Esophagus muscularis mucosa (tissue), 4 donors: ENCODE measurements at regions not wholly inside any gene's neighbourhood (a gene's known extent, or its start where the extent isn't known, plus 50 kb on each side); places are given as distances from the start of the nearest gene placed in this dataset.

Experiments used
- DNase-seq: peaks from one replicate; pipeline ENCODE4 v3.0.0-alpha.2; 2017; ENCODE audit errors: extremely low spot score
- H3K27ac ChIP-seq, 4 donors: fragments of 200-600 bp; sonication (generic); replicated peaks in 1 of 4; 1 replicate in 3 of 4; 2 replicates in 1 of 4; pipeline ENCODE4 v1.5.1; 2016 to 2019; ENCODE audit warnings: mild to moderate bottlenecking in 1 of 4
- H3K27me3 ChIP-seq, 4 donors: fragments of 200-600 bp; sonication (generic); one replicate each; pipeline versions ENCODE4 v1.5.1 to v1.6.0; 2016 to 2019
- H3K36me3 ChIP-seq, 4 donors: fragments of 200-600 bp; sonication (generic); one replicate each; pipeline ENCODE4 v1.5.1; 2016 to 2019
- H3K4me1 ChIP-seq, 4 donors: fragments of 200-600 bp; sonication (generic); one replicate each; pipeline ENCODE4 v1.5.1; 2016 to 2019
- H3K4me3 ChIP-seq, 4 donors: fragments of 200-600 bp; sonication (generic); 1 replicate in 2 of 4; 2 replicates in 2 of 4; pipeline ENCODE4 v1.5.1; 2016 to 2019; ENCODE audit warnings: mild to moderate bottlenecking in 4 of 4, moderate library complexity in 1 of 4
- H3K9me3 ChIP-seq, 4 donors: fragments of 200-600 bp; sonication (generic); 1 replicate in 3 of 4; 2 replicates in 1 of 4; pipeline ENCODE4 v1.5.1; 2016 to 2019
- CTCF ChIP-seq, 3 experiments: fragments of 200-600 bp in 2 of 3; fragments of 450-650 bp in 1 of 3; sonication (generic) in 2 of 3; IDR thresholded peaks; one replicate each; pipeline ENCODE4 v1.5.1; 2017 to 2019; ENCODE audit warnings: antibody characterized with exemption in 3 of 3, mild to moderate bottlenecking in 2 of 3, moderate library complexity in 1 of 3
- EP300 ChIP-seq: sonication (generic); formaldehyde crosslinking; IDR thresholded peaks from one replicate; pipeline ENCODE4 v1.6.1; 2017; ENCODE audit warnings: antibody characterized with exemption
- POLR2A ChIP-seq: fragments of 450-650 bp; IDR thresholded peaks from one replicate; pipeline ENCODE4 v1.6.1; 2017; ENCODE audit warnings: antibody characterized with exemption, moderate library complexity, mild to moderate bottlenecking, low read depth
- POLR2AphosphoS5 ChIP-seq, 2 donors: sonication (generic); formaldehyde crosslinking; IDR thresholded peaks; one replicate each; pipeline ENCODE4 v1.6.1; 2017; ENCODE audit warnings: antibody characterized with exemption in 2 of 2
- WGBS: methylation state at CpG from one replicate; pipeline ENCODE4 v1.1.5; 2018; 5-methylcytosine and 5-hydroxymethylcytosine counted together
- intact Hi-C: fragments of 100-400 bp; cut with DNase I; formaldehyde crosslinking; loops from one replicate; pipeline ENCODE4 v1.15.1; 2023

- H3K27me3 ChIP-seq: no peaks in the 10 kb centered on the region
- peaks cover 0 to 15% (median 11%) of the 10 kb centered on the region in 4 donors for H3K9me3 ChIP-seq
- TF ChIP-seq POLR2A (no peak), CTCF (IDR thresholded peaks at IDR 0.05) (no peak), EP300 (no peak), POLR2AphosphoS5 (IDR thresholded peaks at IDR 0.05) (no peak)
- H3K36me3 ChIP-seq: no peaks in the 10 kb centered on the region
- DNase-seq: no peak
- 85% methylated on average over 7 of the region's 7 CpGs for WGBS
- no peak overlapping the region for H3K27ac ChIP-seq
- intact Hi-C loops: no loop called here
- H3K4me1 ChIP-seq: no peaks in the 10 kb centered on the region
- H3K4me3 ChIP-seq: no peak overlapping the region
Measured at GRCh38 chr4:11496351-11496829, 67.7 kb upstream of the HS3ST1 start.

- TF ChIP-seq EP300 (no peak), POLR2A (no peak), CTCF (IDR thresholded peaks at IDR 0.05) (no peak), POLR2AphosphoS5 (IDR thresholded peaks at IDR 0.05) (no peak)
- Histone ChIP-seq H3K27ac (no peak overlapping the region), H3K9me3 (peaks cover 0 to 15% (median 11%) of the 10 kb centered on the region in 4 donors), H3K27me3 (no peaks in the 10 kb centered on the region), H3K36me3 (no peaks in the 10 kb centered on the region), H3K4me3 (no peak overlapping the region), H3K4me1 (no peaks in the 10 kb centered on the region)
- 76% methylated on average over 2 of the region's 2 CpGs for WGBS
- intact Hi-C loops: no loop called here
- no peak for DNase-seq
Measured at GRCh38 chr4:11495818-11496217, 67.1 kb upstream of the HS3ST1 start.

GRCh38 chr4:11495291-11495690 lies 66.6 kb upstream of the HS3ST1 start:
- no peaks in the 10 kb centered on the region for H3K36me3 ChIP-seq
- H3K9me3 ChIP-seq: peaks cover 0 to 15% (median 11%) of the 10 kb centered on the region in 4 donors
- H3K4me3 ChIP-seq: no peak overlapping the region
- intact Hi-C loops: no loop called here
- H3K4me1 ChIP-seq: no peaks in the 10 kb centered on the region
- TF ChIP-seq POLR2A (no peak), POLR2AphosphoS5 (IDR thresholded peaks at IDR 0.05) (no peak), CTCF (IDR thresholded peaks at IDR 0.05) (no peak), EP300 (no peak)
- DNase-seq: no peak
- H3K27me3 ChIP-seq: no peaks in the 10 kb centered on the region
- no peak overlapping the region for H3K27ac ChIP-seq

- TF ChIP-seq POLR2AphosphoS5 (IDR thresholded peaks at IDR 0.05): no peak
- no peak for TF ChIP-seq CTCF (IDR thresholded peaks at IDR 0.05)
- TF ChIP-seq POLR2A: no peak
- TF ChIP-seq EP300: no peak
- H3K27me3 ChIP-seq: no peaks in the 10 kb centered on the region
- 72% methylated on average over 3 of the region's 3 CpGs for WGBS
- no peak overlapping the region for H3K27ac ChIP-seq
- peaks cover 0 to 15% (median 11%) of the 10 kb centered on the region in 4 donors for H3K9me3 ChIP-seq
- H3K4me3 ChIP-seq: no peak overlapping the region
- H3K4me1 ChIP-seq: no peaks in the 10 kb centered on the region
- no peaks in the 10 kb centered on the region for H3K36me3 ChIP-seq
- intact Hi-C loops: no loop called here
- no peak for DNase-seq
Measured at GRCh38 chr4:11494232-11494631, 65.5 kb upstream of the HS3ST1 start.

- TF ChIP-seq POLR2AphosphoS5 (IDR thresholded peaks at IDR 0.05) (no peak), POLR2A (no peak), EP300 (no peak), CTCF (IDR thresholded peaks at IDR 0.05) (no peak)
- Histone ChIP-seq H3K36me3 (no peaks in the 10 kb centered on the region), H3K27ac (no peak overlapping the region), H3K9me3 (no peaks in the 10 kb centered on the region), H3K27me3 (no peaks in the 10 kb centered on the region), H3K4me1 (no peaks in the 10 kb centered on the region), H3K4me3 (no peak overlapping the region)
- WGBS: 43% methylated on average over 3 of the region's 3 CpGs
- intact Hi-C loops: no loop called here
- no peak for DNase-seq
Measured at GRCh38 chr4:11489453-11490083, 60.9 kb upstream of the HS3ST1 start.
